SK-N-SH (cell line): ENCODE measurements at regions not wholly inside any gene's neighbourhood (a gene's known extent, or its start where the extent isn't known, plus 50 kb on each side); places are given as distances from the start of the nearest gene placed in this dataset.

ENCODE experiments used
- CTCF ChIP-seq: fragments of 200-600 bp; sonication (generic); IDR thresholded peaks from 2 replicates; pipeline ENCODE4 v1.6.1; 2017; ENCODE audit warnings: antibody characterized with exemption, mild to moderate bottlenecking, moderate library complexity
- GABPA ChIP-seq: IDR thresholded peaks from 2 replicates; pipeline ENCODE4 v1.4.0; 2012; ENCODE audit warnings: low read depth, mild to moderate bottlenecking
- POLR2AphosphoS5 ChIP-seq: IDR thresholded peaks from 2 replicates; pipeline ENCODE4 v1.6.1; 2012; ENCODE audit warnings: low read depth, low read length
- TEAD4 ChIP-seq: IDR thresholded peaks from 2 replicates; pipeline ENCODE4 v1.4.0; 2012; ENCODE audit warnings: mild to moderate bottlenecking, borderline replicate concordance; ENCODE audit not compliant: insufficient read depth

- TF ChIP-seq POLR2AphosphoS5 (no peak), CTCF (no peak), GABPA (no peak), TEAD4 (no peak)
Measured at GRCh38 chr5:88937406-88937805, 54.4 kb upstream of the MEF2C start.
